Mesothelial cell of epicardium (in vitro differentiated cells): ENCODE measurements at regions not wholly inside any gene's neighbourhood (a gene's known extent, or its start where the extent isn't known, plus 50 kb on each side); places are given as distances from the start of the nearest gene placed in this dataset.

Source experiments
- DNase-seq, 2 experiments: peaks; one replicate each; pipeline ENCODE4 v3.0.0; 2021; ENCODE audit warnings: low spot score in 2 of 2; ENCODE audit not compliant: unreplicated experiment in 2 of 2
- H3K27ac Mint-ChIP-seq: 2 replicates; pipeline ENCODE4 v1.8.0; 2021; ENCODE audit warnings: mixed read lengths
- H3K27me3 Mint-ChIP-seq: 2 replicates; pipeline ENCODE4 v1.8.0; 2021; ENCODE audit warnings: low read depth, mixed read lengths
- H3K36me3 Mint-ChIP-seq: 2 replicates; pipeline ENCODE4 v1.8.0; 2021; ENCODE audit warnings: mixed read lengths
- H3K4me1 Mint-ChIP-seq: 2 replicates; pipeline ENCODE4 v1.8.0; 2021; ENCODE audit warnings: mixed read lengths
- H3K4me3 Mint-ChIP-seq: 2 replicates; pipeline ENCODE4 v1.8.0; 2021; ENCODE audit warnings: mild to moderate bottlenecking, moderate library complexity, mixed read lengths
- H3K9me3 Mint-ChIP-seq: 2 replicates; pipeline ENCODE4 v1.8.0; 2021; ENCODE audit warnings: mixed read lengths
- TF ChIP-seq, protein P1 (sequence below): fragments of 200-600 bp; sonication (generic); IDR thresholded peaks from one replicate; pipeline ENCODE4 v1.5.0; 2021; ENCODE audit warnings: antibody characterized with exemption; ENCODE audit not compliant: unreplicated experiment

DNA sequence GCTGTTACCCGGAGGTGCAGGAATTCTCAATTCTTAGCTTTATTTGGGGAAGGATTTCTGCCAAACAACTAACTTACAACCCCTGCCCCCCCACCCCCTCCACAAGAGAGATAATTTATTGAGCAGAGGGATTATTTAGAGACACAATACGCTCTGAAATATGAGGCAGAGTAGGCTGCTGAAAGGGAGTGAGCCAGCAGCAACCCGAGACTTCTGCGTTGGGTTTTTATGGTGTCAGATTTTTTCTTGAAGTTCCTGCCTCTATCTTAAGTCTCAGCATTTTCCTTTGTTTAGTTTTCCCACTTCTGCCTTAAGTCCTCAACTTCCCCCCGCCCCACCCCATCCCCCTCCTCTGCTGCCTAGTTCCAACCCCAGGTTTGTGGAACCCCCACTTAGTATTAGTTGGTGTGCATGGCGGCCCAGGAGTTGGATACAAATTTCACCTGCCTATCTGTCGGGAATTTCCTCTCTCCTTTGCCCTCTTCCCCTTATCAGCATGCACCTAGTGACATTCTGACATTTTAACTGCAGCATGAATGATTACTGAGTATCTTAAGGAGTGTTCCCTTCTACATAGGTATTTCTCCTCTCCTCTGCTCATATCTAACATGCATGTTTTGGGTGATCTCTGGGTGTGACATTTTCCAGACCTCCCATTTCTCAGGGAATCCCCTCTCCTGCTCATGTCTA lies 1635.9 kb upstream of the LRRTM1 start:
- H3K27ac Mint-ChIP-seq: no peak overlapping the region
- H3K27me3 Mint-ChIP-seq: no peaks in the 10 kb centered on the region
- TF ChIP-seq, protein P1, sequence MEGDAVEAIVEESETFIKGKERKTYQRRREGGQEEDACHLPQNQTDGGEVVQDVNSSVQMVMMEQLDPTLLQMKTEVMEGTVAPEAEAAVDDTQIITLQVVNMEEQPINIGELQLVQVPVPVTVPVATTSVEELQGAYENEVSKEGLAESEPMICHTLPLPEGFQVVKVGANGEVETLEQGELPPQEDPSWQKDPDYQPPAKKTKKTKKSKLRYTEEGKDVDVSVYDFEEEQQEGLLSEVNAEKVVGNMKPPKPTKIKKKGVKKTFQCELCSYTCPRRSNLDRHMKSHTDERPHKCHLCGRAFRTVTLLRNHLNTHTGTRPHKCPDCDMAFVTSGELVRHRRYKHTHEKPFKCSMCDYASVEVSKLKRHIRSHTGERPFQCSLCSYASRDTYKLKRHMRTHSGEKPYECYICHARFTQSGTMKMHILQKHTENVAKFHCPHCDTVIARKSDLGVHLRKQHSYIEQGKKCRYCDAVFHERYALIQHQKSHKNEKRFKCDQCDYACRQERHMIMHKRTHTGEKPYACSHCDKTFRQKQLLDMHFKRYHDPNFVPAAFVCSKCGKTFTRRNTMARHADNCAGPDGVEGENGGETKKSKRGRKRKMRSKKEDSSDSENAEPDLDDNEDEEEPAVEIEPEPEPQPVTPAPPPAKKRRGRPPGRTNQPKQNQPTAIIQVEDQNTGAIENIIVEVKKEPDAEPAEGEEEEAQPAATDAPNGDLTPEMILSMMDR: no peak
- H3K4me1 Mint-ChIP-seq: peaks cover 13% of the 10 kb centered on the region
- DNase-seq: no peak
- H3K36me3 Mint-ChIP-seq: no peaks in the 10 kb centered on the region
- no peak overlapping the region for H3K4me3 Mint-ChIP-seq
- H3K9me3 Mint-ChIP-seq: peaks cover 4% of the 10 kb centered on the region

DNA sequence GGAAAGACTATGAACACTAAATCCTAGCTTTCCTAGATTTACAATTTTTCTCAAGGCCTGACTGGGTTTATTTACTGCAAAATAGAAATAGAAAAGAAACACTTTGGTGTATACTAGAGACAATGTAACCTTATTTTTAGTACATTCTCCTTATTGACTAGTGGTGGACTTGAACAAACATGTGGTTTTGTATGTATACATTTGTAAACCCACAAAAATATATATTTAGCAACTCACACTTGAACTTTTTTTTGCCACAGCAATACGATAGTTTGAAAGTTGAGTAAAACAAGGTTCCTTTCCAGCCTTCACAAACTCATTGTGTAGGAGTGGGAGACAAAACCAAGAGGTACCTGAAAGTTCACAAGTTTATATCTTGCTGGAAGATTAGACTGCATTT lies 1633.4 kb upstream of the LRRTM1 start:
- DNase-seq: no peak
- Mint-ChIP-seq H3K4me3 (no peak overlapping the region), H3K27ac (no peak overlapping the region), H3K36me3 (no peaks in the 10 kb centered on the region), H3K27me3 (no peaks in the 10 kb centered on the region), H3K4me1 (peaks cover 13% of the 10 kb centered on the region), H3K9me3 (peaks cover 11% of the 10 kb centered on the region)
- TF ChIP-seq, protein P1: no peak

DNA sequence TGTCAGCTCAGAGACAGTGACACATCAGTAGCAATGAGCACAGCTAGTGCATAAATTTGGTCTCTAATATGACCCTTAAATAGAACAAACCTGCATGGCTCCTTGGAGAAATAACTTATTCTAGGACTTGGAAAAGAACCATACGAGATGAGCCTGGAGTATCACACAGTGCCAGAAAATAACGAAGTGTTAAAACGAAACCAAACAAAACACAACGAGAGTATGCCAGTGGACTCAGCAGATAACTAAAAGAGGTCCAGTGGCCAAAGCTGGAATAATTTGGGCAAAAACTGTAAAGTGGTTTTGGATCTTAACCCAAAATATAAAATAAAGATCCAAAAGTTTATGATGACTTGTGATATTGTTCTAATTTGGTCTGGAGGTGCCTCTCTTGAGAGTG lies 1599.0 kb upstream of the LRRTM1 start:
- no peaks in the 10 kb centered on the region for H3K9me3 Mint-ChIP-seq
- H3K4me1 Mint-ChIP-seq: no peaks in the 10 kb centered on the region
- H3K4me3 Mint-ChIP-seq: no peak overlapping the region
- no peak for DNase-seq
- H3K27me3 Mint-ChIP-seq: peaks cover 2% of the 10 kb centered on the region
- no peak overlapping the region for H3K27ac Mint-ChIP-seq
- TF ChIP-seq, protein P1: no peak
- H3K36me3 Mint-ChIP-seq: no peaks in the 10 kb centered on the region

DNA sequence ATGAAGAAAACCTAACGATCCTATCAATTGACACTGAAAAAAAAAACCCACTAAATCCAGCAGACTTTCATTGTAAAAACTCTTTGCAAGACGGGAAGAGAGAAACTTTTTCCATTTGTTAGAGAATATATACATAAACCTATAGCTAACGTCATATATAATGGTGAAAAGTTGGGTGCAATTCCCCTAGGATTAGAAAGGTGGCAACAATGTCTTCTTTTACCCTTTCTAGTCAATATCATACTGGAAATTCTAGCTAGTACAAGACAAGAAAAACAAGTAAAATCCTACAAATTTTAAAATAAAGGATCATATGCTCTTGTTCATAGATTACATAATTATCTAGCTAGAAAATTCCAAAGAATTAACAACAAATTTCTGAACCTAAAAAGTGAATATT lies 1596.5 kb upstream of the LRRTM1 start:
- DNase-seq: no peak
- TF ChIP-seq, protein P1: peak; percentile 33
- H3K4me3 Mint-ChIP-seq: no peak overlapping the region
- H3K9me3 Mint-ChIP-seq: no peaks in the 10 kb centered on the region
- no peaks in the 10 kb centered on the region for H3K36me3 Mint-ChIP-seq
- peaks cover 4% of the 10 kb centered on the region for H3K4me1 Mint-ChIP-seq
- peaks cover 1% of the 10 kb centered on the region for H3K27me3 Mint-ChIP-seq
- no peak overlapping the region for H3K27ac Mint-ChIP-seq

DNA sequence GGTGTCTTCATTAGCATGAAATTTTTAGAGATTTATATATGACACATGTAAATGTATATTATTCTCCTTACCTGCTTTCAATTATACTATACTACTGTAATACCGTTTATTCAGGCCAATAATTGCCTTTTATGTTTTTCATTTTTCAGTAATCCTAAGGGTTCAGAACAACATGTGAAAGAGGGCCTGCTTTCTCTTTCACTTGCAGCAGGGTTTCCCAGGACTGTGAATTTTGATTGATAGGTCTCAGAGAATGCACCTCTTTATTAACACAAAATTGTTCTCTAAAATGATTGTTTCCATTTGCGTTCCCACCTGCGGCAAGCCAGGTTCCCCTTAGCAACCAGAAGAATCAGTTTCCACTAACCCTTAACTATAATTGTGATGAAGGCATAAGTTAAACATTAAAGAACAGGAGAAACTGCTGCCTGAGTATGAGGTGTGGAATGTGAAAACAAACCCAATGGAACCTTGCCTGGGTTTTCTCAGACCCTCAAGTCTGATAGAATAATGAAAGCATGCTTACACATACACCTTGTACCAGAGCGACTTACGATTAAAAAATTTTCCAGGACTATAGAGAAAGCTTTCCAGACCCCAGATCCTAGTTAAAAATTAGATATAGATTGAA lies 1591.2 kb upstream of the LRRTM1 start:
- Mint-ChIP-seq H3K4me1 (peaks cover 14% of the 10 kb centered on the region), H3K27me3 (no peaks in the 10 kb centered on the region), H3K4me3 (no peak overlapping the region), H3K27ac (no peak overlapping the region), H3K36me3 (no peaks in the 10 kb centered on the region), H3K9me3 (no peaks in the 10 kb centered on the region)
- no peak for DNase-seq
- TF ChIP-seq, protein P1: no peak
